ENCODE measurements at regions not wholly inside any gene's neighbourhood (a gene's known extent, or its start where the extent isn't known, plus 50 kb on each side); places are given as distances from the start of the nearest gene placed in this dataset.

DNA sequence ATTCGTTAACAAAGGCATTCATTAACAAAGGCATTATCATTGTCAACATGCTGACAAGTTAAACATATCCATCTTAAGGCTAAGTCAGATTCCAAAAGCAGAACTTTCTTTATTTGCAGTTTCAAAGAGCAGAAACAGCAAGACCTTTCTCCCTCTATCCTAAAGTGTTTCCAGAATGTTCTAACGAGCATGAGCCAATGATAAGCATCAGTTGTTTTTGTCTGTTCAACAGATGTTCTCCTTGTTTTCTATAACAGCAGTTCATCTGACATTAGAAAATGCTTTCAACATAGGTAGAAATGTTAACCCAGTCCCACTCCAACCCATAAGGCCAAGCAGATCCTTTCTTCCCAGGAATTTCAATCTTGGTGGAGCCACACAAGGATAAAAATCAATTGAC is 77.6 kb upstream of the POMGNT2 start:
- TF ChIP-seq EZH2phosphoT487 (IDR thresholded peaks at IDR 0.05) (no peak), CTCF (IDR thresholded peaks at IDR 0.05) (no peak), EZH2 (IDR thresholded peaks at IDR 0.05) (no peak)
